AG08396 (cell line): ENCODE measurements at regions not wholly inside any gene's neighbourhood (a gene's known extent, or its start where the extent isn't known, plus 50 kb on each side); places are given as distances from the start of the nearest gene placed in this dataset.
A peak's percentile ranks its signal among the peaks of the same experiment; 100 is the strongest.

ENCODE experiments used
- DNase-seq: peaks from one replicate; pipeline ENCODE4 v3.0.0; 2012; ENCODE audit warnings: low spot score, mixed read lengths

DNA sequence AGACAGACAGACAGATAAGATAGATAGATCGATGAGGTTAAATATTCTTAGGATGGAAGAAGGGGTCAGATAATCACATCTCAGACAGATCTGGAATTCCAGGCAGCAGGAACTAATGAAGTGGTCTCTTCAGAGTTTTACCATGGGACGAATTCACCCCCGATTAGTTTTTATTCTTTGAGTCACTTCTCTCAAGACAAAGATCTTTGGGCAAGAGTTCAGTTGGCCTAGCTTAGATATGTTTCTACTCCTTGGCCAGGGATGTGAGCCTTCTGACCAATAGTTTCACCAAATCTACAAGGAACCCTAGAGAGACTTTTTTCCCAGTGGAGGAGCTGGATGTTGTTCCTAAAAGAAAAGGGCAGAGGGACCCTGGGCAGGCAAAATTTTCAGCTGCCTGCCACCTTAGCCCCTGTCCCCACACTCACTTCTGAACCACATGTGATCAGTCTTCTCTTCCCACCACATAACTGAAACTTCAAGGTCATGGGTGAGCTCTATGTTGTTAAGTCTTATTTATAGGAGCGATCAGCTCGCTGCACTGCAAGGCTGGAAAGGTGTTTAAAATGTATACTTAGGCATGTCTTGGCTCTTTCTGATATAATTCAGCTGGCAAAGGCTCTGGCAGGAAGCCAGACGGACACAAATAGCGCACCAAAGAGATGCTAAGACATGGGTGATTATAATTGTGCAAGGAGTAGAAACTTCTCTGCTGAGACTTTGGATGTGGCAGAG, 132.9 kb downstream of the PALM2AKAP2 start:
- DNase-seq = no peak

GRCh38 chr9:109913461-109913810, 133.4 kb downstream of the PALM2AKAP2 start:
- no peak for DNase-seq

GRCh38 chr9:109914280-109915027, 134.5 kb downstream of the PALM2AKAP2 start:
- peak; percentile 63 for DNase-seq

DNA sequence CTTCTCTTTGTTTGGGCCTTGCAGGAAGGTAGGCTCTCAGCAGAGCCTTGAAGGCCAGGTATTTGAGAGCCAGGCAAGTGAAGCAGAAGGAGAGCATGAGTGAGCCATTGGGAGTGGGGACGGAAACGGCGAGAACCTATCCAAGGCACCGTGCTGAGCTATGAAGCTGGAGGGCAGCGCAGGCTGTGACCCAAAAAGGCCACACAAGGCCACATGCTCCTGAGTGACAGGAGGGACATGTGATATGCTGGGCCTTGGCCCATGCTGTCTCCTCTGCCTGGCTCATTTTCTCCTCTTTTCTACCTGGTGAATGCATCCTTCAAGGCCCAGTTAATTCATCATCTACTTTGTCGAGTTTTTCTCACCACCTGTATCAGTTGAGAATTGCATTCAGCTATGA, 136.3 kb downstream of the PALM2AKAP2 start:
- no peak for DNase-seq

- DNase-seq = no peak
Measured at GRCh38 chr9:109918339-109919163, 138.6 kb downstream of the PALM2AKAP2 start.

DNA sequence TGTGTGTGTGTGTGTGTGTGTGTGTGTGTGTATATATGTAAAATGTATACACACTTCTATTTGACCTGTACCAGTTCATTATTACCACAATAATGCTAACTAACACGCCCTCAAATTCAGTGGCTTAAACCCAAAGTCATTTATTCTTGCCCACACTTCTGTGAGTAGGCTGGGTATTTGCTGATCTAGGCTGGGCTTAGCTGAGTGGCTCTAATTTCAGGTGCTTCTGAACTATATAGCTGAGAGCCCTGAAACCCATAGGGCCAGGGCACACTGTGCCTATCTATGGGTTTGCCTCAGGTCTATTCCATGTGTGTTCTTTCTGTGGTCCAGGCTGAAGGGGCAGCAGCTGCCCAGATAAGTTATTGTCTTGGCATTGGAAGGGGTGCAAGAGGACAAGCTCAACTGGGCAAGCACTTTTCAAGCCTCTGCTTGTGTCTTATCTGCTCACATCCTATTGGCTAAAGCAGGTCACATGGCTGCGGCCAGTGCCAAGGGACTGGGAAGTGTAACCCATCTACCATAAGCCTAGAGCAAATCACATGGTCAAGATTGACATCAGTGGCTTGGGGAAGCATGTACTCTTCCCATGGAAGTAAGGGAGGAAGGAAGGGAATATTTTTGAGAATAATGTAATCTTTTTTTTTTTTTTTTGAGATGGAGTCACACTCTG, 139.9 kb downstream of the PALM2AKAP2 start:
- no peak for DNase-seq

- DNase-seq = no peak
Measured at GRCh38 chr9:109922617-109923470, 142.8 kb downstream of the PALM2AKAP2 start.

DNA sequence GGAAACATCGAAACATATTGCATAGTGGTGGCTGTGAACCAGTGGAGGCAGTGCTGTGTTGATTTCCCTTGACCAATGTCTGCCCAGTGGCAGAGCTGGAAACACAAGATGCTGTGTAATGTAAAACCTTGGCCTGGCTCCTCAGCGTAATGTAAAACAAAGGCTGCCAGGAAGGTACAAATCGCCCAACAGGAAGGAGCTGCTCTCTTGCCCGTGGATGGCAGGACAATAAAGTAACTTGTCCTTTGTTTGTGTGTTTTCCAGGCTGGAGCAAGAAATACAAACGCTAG, 143.4 kb downstream of the PALM2AKAP2 start:
- DNase-seq = no peak

DNA sequence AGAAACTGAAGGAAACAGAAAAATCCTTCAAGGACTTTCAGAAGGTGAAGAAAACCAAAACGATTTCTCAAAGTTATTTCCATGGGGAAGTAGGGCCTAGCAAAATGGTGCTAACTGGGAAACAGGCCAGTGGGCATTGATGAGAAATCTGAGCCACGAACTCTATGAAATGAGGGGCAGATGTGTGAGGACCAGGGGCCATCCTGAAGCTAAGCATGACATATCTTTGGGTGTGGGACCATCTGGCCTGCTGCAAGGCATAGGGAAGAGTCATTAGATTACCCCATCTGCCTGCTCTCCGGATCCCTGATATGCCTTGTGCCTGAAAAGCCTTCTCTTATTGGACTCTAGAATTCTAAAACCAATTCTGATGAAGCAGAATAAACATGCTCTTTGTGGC, 143.8 kb downstream of the PALM2AKAP2 start:
- DNase-seq = no peak

DNA sequence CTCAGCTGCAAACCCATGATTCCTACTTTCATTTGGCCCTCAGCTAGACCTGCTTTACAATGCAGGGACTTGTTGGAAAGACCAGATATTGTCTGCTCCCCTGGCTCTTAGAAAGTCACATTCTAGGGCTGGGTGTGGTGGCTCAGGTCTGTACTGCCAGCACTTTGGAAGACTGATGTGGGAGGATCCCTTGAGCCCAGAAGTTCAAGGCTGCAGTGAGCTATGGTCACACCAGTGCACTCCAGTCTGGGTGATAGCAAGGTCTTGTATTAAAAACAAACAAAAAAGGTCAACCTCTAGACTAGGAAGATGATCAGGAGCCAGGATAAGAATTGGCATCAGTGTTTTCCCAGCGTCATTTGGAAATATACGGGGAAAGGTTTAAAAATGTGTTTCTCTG, 145.8 kb downstream of the PALM2AKAP2 start:
- DNase-seq = no peak

- DNase-seq = no peak
Measured at GRCh38 chr9:109926421-109926869, 146.4 kb downstream of the PALM2AKAP2 start.

GRCh38 chr9:109931623-109932022, 151.6 kb downstream of the PALM2AKAP2 start:
- no peak for DNase-seq

DNA sequence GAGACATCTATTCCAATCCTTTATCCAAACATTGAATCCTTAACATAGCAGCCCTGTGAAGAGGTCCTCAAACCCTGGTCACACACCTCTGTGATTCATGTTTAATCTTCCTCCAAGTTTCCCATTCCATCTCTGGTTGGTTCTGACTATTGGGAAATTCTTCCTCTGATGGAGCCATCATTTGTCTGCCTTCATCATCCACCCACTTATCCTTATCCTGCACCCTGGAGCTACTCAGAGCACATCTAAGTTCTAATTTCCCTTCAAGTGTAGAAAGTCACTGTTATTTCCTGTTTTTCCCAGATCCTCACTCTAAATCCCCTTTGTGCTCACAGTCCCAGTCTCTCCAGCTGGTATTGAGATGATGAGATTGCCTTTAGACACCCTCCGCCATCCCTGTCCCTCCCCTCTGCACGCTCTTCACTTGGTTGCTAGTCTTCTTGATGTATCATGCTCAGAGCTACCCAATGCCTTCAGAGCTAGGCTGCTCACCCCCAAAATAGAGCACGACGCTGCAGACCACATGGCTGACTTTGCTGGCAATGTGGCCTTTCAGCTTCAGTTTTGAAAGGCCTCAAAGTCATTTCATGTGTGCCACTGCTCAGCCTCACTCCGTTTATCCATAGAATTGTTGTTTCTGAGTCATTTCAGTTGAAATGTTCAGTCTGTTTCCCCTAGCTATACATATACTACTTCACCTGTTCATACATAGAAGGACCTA, 154.3 kb downstream of the PALM2AKAP2 start:
- DNase-seq = no peak

GRCh38 chr9:109934857-109935215, 154.8 kb downstream of the PALM2AKAP2 start:
- DNase-seq = peak; percentile 48

DNA sequence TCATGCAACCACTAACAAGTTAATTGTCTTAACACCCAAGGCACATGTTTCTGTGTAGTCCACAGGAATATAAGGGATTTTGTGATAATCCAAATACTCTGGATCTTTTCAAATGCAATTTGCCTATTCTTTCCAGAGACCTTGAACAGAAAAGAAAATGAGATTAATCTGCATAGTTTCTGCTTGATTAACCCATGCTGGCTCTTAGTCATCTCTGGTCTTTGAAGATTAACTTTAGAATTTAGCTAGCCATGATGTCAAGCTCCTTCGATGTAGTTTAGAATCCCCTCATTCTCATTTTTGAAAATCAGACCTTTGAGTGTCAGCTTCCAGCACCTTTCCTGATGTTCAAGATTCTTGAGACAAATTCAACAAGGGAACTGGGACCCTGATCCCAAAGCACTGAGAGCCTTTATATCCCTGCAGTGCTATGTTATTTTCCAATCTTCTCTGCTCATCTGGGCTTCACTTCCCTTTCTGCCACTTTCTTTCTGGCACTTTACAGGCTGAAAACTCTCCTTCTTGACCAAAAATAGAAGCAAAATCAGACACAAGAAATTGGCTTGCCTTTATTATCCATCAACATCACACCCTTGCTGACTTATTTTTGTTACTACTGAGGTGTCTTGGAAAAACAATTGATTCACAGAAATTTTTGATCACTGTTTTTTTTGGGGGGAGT, 155.5 kb downstream of the PALM2AKAP2 start:
- no peak for DNase-seq

- DNase-seq = no peak
Measured at GRCh38 chr9:109937861-109938453, 158.0 kb downstream of the PALM2AKAP2 start.

DNA sequence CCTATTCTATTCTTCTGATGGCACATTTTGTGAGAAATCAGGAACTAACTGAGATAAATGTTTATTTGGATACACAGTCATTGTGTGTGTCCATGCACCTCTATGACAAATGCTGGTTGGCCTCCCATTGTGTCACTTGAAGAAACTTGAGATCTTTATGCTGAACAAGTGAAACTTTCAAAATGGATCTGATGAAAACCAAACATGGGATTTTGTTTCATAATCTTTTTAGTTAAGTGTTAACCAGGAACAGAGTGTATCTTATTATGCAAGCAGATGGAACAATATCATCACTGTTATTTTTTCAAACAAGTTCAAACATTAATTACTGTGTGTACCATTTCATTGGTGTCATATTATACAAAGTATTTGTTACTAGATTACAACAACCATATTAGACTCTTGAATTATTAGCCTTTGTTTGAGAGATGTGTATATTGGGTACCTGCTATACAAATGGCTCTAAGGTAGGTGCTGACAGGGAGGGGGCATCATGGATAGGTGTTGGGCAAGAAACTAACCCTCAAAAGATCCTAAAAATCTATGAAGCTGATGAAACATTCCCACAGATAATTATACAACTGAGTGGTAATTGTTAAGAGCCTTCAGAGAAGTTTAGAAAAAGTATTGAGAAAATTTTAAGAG, 159.8 kb downstream of the PALM2AKAP2 start:
- no peak for DNase-seq

DNA sequence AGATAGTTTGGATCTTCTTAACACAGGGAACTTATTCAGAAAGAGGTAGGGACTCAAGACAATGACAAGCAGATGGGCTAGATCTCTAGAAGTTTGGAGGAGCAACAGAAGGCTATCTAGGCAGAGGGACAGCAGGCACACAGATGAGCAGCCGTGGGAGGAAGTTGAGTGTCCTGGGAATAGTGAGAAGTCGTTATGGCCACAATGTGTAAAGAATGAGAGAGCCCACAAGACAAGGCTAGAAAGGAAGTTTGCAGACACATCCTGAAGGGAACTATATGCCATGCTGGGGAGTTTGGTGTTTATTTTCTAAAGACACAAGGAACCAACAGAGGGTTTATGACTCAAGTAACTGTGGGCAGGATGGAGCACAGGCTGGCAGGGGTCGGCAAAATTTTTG, 160.6 kb downstream of the PALM2AKAP2 start:
- no peak for DNase-seq

DNA sequence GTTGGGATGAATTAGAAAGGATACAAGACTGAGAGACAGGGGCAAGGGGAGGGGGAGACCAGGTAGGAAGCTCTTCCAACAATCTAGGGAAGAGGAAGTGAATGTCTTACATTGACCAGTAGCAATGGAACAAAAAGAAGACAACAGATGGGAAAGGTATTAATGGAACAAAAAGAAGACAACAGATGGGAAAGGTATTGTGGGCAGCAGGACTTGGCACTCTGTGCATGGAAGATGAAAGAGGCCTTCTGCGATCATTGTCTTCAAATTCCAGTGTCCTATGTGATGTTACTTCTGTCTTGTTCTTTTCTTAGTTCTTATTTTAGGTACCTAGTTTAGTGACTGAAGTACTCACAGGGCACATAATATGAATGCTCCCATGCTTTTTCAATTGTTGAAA, 161.8 kb downstream of the PALM2AKAP2 start:
- DNase-seq = no peak
